ENCODE measurements at regions not wholly inside any gene's neighbourhood (a gene's known extent, or its start where the extent isn't known, plus 50 kb on each side); places are given as distances from the start of the nearest gene placed in this dataset.

- TF ChIP-seq CTCF (IDR thresholded peaks at IDR 0.05; ENCODE audit: poor library complexity) = no peak
- TF ChIP-seq EZH2phosphoT487 (IDR thresholded peaks at IDR 0.05; ENCODE audit: low read depth, severe bottlenecking, unreplicated experiment) = no peak
These were observed 200.5 kb upstream of the DCN start for GRCh38 chr12:91383099-91383498.

Data from hepatocyte (in vitro differentiated cells).